ENCODE measurements at regions not wholly inside any gene's neighbourhood (a gene's known extent, or its start where the extent isn't known, plus 50 kb on each side); places are given as distances from the start of the nearest gene placed in this dataset.
A peak's percentile ranks its signal among the peaks of the same experiment; 100 is the strongest.

DNA sequence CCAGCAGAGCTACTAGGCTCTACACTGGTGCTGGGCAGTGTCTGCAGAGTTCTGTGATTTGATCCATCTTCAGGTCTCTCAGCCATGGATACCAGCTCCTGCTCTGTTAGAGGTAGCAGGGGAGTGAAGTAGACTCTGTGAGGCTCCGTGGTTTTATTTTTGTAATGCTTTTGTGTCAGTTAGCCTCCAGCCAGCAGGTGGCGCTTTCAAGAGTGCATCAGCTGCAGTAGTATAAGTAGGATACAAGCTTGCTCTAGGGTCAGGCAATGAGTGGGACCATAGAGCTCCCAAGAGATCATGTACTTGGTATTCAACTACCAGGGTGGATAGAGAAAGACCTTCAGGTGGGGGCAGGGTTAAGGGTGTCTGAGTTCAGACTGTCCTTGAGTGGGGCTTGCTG lies 362.5 kb upstream of the TRAM1L1 start:
- no peaks in the 10 kb centered on the region for H3K79me2 ChIP-seq (ENCODE audit: insufficient read depth, low read length)
- H2AFZ ChIP-seq (ENCODE audit: low read depth, low read length, poor library complexity, severe bottlenecking) = no peak overlapping the region
- H3K4me3 ChIP-seq (replicated peaks in 1 of 2; ENCODE audit: low read depth in 1 of 2, low read length in 2 of 2) = no peak overlapping the region
- intact Hi-C loops (cut with micrococcal nuclease) = no loop called here
- DNase-seq (ENCODE audit: low read depth, low spot score) = no peak
- H3K36me3 ChIP-seq (ENCODE audit: control insufficient read depth in 1 of 2, insufficient read depth in 2 of 2, low read length in 2 of 2) = no peaks in the 10 kb centered on the region
- no peak overlapping the region for H3K4me2 ChIP-seq (ENCODE audit: low read length)
- no peaks in the 10 kb centered on the region for H3K4me1 ChIP-seq (ENCODE audit: control insufficient read depth in 1 of 2, insufficient read depth in 2 of 2, low read length in 2 of 2)
- H3K9me3 ChIP-seq (ENCODE audit: control insufficient read depth in 1 of 2, insufficient read depth in 1 of 2, low read depth in 1 of 2, low read length in 2 of 2) = no peaks in the 10 kb centered on the region
- RAD21 ChIA-PET (ENCODE audit: low non-redundant PET in 1 of 2, low total read pairs in 2 of 2, uncharacterized antibody in 2 of 2, unreplicated experiment in 2 of 2) = no interaction called here
- ATAC-seq = peak; percentile 38; the same call in 1 of the 2 replicates
- H3K9me2 ChIP-seq (ENCODE audit: insufficient read depth) = no peaks in the 10 kb centered on the region
- no peak overlapping the region for H3K9ac ChIP-seq (ENCODE audit: low read length)
- CTCF ChIA-PET = no interaction called here
- TF ChIP-seq, protein P1, sequence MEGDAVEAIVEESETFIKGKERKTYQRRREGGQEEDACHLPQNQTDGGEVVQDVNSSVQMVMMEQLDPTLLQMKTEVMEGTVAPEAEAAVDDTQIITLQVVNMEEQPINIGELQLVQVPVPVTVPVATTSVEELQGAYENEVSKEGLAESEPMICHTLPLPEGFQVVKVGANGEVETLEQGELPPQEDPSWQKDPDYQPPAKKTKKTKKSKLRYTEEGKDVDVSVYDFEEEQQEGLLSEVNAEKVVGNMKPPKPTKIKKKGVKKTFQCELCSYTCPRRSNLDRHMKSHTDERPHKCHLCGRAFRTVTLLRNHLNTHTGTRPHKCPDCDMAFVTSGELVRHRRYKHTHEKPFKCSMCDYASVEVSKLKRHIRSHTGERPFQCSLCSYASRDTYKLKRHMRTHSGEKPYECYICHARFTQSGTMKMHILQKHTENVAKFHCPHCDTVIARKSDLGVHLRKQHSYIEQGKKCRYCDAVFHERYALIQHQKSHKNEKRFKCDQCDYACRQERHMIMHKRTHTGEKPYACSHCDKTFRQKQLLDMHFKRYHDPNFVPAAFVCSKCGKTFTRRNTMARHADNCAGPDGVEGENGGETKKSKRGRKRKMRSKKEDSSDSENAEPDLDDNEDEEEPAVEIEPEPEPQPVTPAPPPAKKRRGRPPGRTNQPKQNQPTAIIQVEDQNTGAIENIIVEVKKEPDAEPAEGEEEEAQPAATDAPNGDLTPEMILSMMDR (IDR thresholded peaks at IDR 0.05 in 2 of 3, conservative IDR thresholded peaks at IDR 0.05 in 1 of 3; ENCODE audit: borderline replicate concordance in 1 of 3, insufficient read depth in 1 of 3, low read depth in 2 of 3, low read length in 2 of 3) = peak in 2 of 3 experiments; percentile 28 to 57; a peak in 3 of 6 replicates
- TF ChIP-seq EGR1 (IDR thresholded peaks at IDR 0.05; ENCODE audit: low read depth) = no peak
- BruUV-seq (replicated peaks) = no TSS peak
- no peaks in the 10 kb centered on the region for H4K20me1 ChIP-seq (ENCODE audit: insufficient read depth)
- H3K27me3 ChIP-seq (ENCODE audit: insufficient read depth, low read length) = no peaks in the 10 kb centered on the region
- POLR2A ChIA-PET = no interaction called here
- H3K27ac ChIP-seq (ENCODE audit: low read depth, low read length) = no peak overlapping the region

DNA sequence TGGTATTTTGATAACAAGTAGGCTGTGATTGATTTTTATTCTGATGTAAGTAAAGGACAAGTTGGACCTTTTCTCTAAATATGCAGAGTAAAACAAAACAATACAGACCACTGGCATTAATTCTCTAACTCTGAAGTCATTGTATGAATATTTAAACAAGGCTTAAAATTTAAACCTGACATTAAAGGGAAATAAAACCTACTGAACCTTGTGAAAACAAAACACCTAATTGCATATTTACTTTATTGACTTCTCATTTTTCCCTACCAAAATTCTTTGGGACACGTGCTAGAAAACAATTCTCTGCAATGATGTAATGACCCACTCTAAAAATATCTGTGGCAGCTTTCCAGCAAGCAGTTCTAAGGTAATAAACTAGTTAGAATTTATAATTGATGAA lies 369.7 kb upstream of the TRAM1L1 start:
- Histone ChIP-seq H3K4me2 (ENCODE audit: low read length) (no peak overlapping the region), H3K79me2 (ENCODE audit: insufficient read depth, low read length) (no peaks in the 10 kb centered on the region), H4K20me1 (ENCODE audit: insufficient read depth) (no peaks in the 10 kb centered on the region), H3K9me3 (ENCODE audit: control insufficient read depth in 1 of 2, insufficient read depth in 1 of 2, low read depth in 1 of 2, low read length in 2 of 2) (no peaks in the 10 kb centered on the region), H2AFZ (ENCODE audit: low read depth, low read length, poor library complexity, severe bottlenecking) (no peak overlapping the region), H3K9ac (ENCODE audit: low read length) (no peak overlapping the region), H3K36me3 (ENCODE audit: control insufficient read depth in 1 of 2, insufficient read depth in 2 of 2, low read length in 2 of 2) (no peaks in the 10 kb centered on the region), H3K4me3 (replicated peaks in 1 of 2; ENCODE audit: low read depth in 1 of 2, low read length in 2 of 2) (no peak overlapping the region), H3K27me3 (ENCODE audit: insufficient read depth, low read length) (no peaks in the 10 kb centered on the region), H3K4me1 (ENCODE audit: control insufficient read depth in 1 of 2, insufficient read depth in 2 of 2, low read length in 2 of 2) (no peaks in the 10 kb centered on the region), H3K9me2 (ENCODE audit: insufficient read depth) (no peaks in the 10 kb centered on the region), H3K27ac (ENCODE audit: low read depth, low read length) (no peak overlapping the region)
- no peak for DNase-seq (ENCODE audit: low read depth, low spot score)
- ATAC-seq = no peak
- ChIA-PET POLR2A (interaction anchor here (0.7 kb wide), 1 partner anchor 115 kb away, joined by 3 read pairs; no protein-coding TSS in a partner anchor), RAD21 (ENCODE audit: low non-redundant PET in 1 of 2, low total read pairs in 2 of 2, uncharacterized antibody in 2 of 2, unreplicated experiment in 2 of 2) (interaction anchor here in 1 of 2 experiments (0.6 kb wide), 1 partner anchor 1301 kb away, joined by 3 read pairs; no protein-coding TSS in a partner anchor), CTCF (no interaction called here)
- no TSS peak for BruUV-seq (replicated peaks)
- intact Hi-C loops (cut with micrococcal nuclease) = no loop called here
- no peak for TF ChIP-seq EGR1 (IDR thresholded peaks at IDR 0.05; ENCODE audit: low read depth)
- TF ChIP-seq, protein P2, sequence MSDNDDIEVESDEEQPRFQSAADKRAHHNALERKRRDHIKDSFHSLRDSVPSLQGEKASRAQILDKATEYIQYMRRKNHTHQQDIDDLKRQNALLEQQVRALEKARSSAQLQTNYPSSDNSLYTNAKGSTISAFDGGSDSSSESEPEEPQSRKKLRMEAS (IDR thresholded peaks at IDR 0.05) = no peak
- no peak for TF ChIP-seq ELF1 (IDR thresholded peaks at IDR 0.05; ENCODE audit: borderline replicate concordance, low read depth)
- no peak for TF ChIP-seq CEBPB (IDR thresholded peaks at IDR 0.05; ENCODE audit: low read depth)
- TF ChIP-seq EZH2 (IDR thresholded peaks at IDR 0.05) = no peak
- TF ChIP-seq TCF7L2 (IDR thresholded peaks at IDR 0.05; ENCODE audit: borderline replicate concordance, extremely low read depth, insufficient read depth, insufficient read length) = no peak
- TF ChIP-seq, protein P1 (IDR thresholded peaks at IDR 0.05 in 2 of 3, conservative IDR thresholded peaks at IDR 0.05 in 1 of 3; ENCODE audit: borderline replicate concordance in 1 of 3, insufficient read depth in 1 of 3, low read depth in 2 of 3, low read length in 2 of 3) = no peak
- no peak for TF ChIP-seq EZH2phosphoT487 (IDR thresholded peaks at IDR 0.05; ENCODE audit: borderline replicate concordance)
- TF ChIP-seq, protein P3, sequence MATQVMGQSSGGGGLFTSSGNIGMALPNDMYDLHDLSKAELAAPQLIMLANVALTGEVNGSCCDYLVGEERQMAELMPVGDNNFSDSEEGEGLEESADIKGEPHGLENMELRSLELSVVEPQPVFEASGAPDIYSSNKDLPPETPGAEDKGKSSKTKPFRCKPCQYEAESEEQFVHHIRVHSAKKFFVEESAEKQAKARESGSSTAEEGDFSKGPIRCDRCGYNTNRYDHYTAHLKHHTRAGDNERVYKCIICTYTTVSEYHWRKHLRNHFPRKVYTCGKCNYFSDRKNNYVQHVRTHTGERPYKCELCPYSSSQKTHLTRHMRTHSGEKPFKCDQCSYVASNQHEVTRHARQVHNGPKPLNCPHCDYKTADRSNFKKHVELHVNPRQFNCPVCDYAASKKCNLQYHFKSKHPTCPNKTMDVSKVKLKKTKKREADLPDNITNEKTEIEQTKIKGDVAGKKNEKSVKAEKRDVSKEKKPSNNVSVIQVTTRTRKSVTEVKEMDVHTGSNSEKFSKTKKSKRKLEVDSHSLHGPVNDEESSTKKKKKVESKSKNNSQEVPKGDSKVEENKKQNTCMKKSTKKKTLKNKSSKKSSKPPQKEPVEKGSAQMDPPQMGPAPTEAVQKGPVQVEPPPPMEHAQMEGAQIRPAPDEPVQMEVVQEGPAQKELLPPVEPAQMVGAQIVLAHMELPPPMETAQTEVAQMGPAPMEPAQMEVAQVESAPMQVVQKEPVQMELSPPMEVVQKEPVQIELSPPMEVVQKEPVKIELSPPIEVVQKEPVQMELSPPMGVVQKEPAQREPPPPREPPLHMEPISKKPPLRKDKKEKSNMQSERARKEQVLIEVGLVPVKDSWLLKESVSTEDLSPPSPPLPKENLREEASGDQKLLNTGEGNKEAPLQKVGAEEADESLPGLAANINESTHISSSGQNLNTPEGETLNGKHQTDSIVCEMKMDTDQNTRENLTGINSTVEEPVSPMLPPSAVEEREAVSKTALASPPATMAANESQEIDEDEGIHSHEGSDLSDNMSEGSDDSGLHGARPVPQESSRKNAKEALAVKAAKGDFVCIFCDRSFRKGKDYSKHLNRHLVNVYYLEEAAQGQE (IDR thresholded peaks at IDR 0.05; ENCODE audit: low read depth) = no peak
- TF ChIP-seq SIN3A (IDR thresholded peaks at IDR 0.05; ENCODE audit: low read depth) = no peak
- no peak for TF ChIP-seq ZFX (IDR thresholded peaks at IDR 0.05)
- no peak for TF ChIP-seq CBX3 (IDR thresholded peaks at IDR 0.05; ENCODE audit: low read depth)

Measured in HCT116 (cell line).